T-cell (primary cell): ENCODE measurements at regions not wholly inside any gene's neighbourhood (a gene's known extent, or its start where the extent isn't known, plus 50 kb on each side); places are given as distances from the start of the nearest gene placed in this dataset.

Experiments used
- ATAC-seq, 4 experiments: fragments of 200-7000 bp in 3 of 4; fragments of 150-1000 bp in 1 of 4; cut with Tn5 transposase; replicated peaks in 1 of 4; 1 replicate in 3 of 4; 2 replicates in 1 of 4; pipeline ENCODE4 v1.10.0; 2021; ENCODE audit warnings: moderate library complexity in 3 of 4, mild to moderate bottlenecking in 2 of 4, moderate number of reproducible peaks in 1 of 4
- CTCF ChIA-PET, 2 donors: fragments of 300-600 bp; sonication (Branson Sonifier 250); formaldehyde crosslinking; loops; one replicate each; lab custom pipeline; 2022; ENCODE audit warnings: antibody characterized with exemption in 2 of 2; lab: Charles Lee
- POLR2A ChIA-PET, 2 donors: fragments of 300-600 bp; sonication (Branson Sonifier 250); formaldehyde crosslinking; loops; one replicate each; lab custom pipeline; 2022; ENCODE audit warnings: antibody characterized with exemption in 2 of 2; lab: Charles Lee
- DNase-seq, 35 experiments: peaks; one replicate each; pipeline versions ENCODE4 v3.0.0 to v3.0.0-alpha.2; 2013 to 2023
- H3K27ac ChIP-seq: one replicate; pipeline ENCODE4 v1.5.1; 2013; ENCODE audit warnings: low read length
- H3K27me3 ChIP-seq, 2 experiments: replicated peaks in 1 of 2; 1 replicate in 1 of 2; 2 replicates in 1 of 2; pipeline versions ENCODE4 v1.6.1 to v1.7.0; 2013; ENCODE audit warnings: low read length in 1 of 2, mixed read lengths in 1 of 2; ENCODE audit not compliant: control insufficient read depth in 2 of 2, insufficient read depth in 2 of 2; ENCODE audit errors: extremely low read depth in 1 of 2
- H3K36me3 ChIP-seq, 2 donors: 1 replicate in 1 of 2; 2 replicates in 1 of 2; pipeline versions ENCODE4 v1.6.1 to v1.7.0; 2013; ENCODE audit warnings: low read length in 1 of 2; ENCODE audit not compliant: control insufficient read depth in 2 of 2, insufficient read depth in 1 of 2; ENCODE audit errors: extremely low read depth in 1 of 2
- H3K4me1 ChIP-seq, 2 experiments: 1 replicate in 1 of 2; 2 replicates in 1 of 2; pipeline versions ENCODE4 v1.6.1 to v1.7.0; 2013; ENCODE audit warnings: low read length in 2 of 2, mixed read lengths in 1 of 2; ENCODE audit not compliant: insufficient read depth in 2 of 2, control insufficient read depth in 1 of 2; ENCODE audit errors: extremely low read depth in 1 of 2
- H3K4me3 ChIP-seq, 2 donors: 1 replicate in 1 of 2; 2 replicates in 1 of 2; pipeline versions ENCODE4 v1.5.1 to v1.7.0; 2013; ENCODE audit warnings: mild to moderate bottlenecking in 2 of 2, low read length in 1 of 2, moderate library complexity in 1 of 2; ENCODE audit not compliant: control insufficient read depth in 1 of 2; ENCODE audit errors: extremely low read depth in 1 of 2
- H3K9me3 ChIP-seq: 2 replicates; pipeline ENCODE4 v1.7.0; 2013
- H3K27ac Mint-ChIP-seq, 2 donors: one replicate each; pipeline ENCODE4 v1.8.0; 2020 to 2021; ENCODE audit warnings: mild to moderate bottlenecking in 2 of 2, mixed read lengths in 2 of 2
- H3K27me3 Mint-ChIP-seq, 2 donors: one replicate each; pipeline ENCODE4 v1.8.0; 2021 to 2022; ENCODE audit warnings: mixed read lengths in 2 of 2
- H3K36me3 Mint-ChIP-seq: one replicate; pipeline ENCODE4 v1.8.0; 2021; ENCODE audit warnings: mixed read lengths
- H3K4me1 Mint-ChIP-seq, 3 donors: one replicate each; pipeline ENCODE4 v1.8.0; 2020 to 2022; ENCODE audit warnings: mixed read lengths in 3 of 3, mild to moderate bottlenecking in 1 of 3
- H3K4me3 Mint-ChIP-seq, 3 donors: one replicate each; pipeline ENCODE4 v1.8.0; 2020 to 2022; ENCODE audit warnings: mild to moderate bottlenecking in 3 of 3, mixed read lengths in 3 of 3, moderate library complexity in 3 of 3
- H3K9me3 Mint-ChIP-seq, 3 donors: one replicate each; pipeline ENCODE4 v1.8.0; 2020 to 2022; ENCODE audit warnings: mixed read lengths in 3 of 3
- WGBS: methylation state at CpG from one replicate; pipeline ENCODE4 v1.1.5; 2013; ENCODE audit warnings: missing lambda C conversion rate; ENCODE audit not compliant: insufficient coverage; 5-methylcytosine and 5-hydroxymethylcytosine counted together

DNA sequence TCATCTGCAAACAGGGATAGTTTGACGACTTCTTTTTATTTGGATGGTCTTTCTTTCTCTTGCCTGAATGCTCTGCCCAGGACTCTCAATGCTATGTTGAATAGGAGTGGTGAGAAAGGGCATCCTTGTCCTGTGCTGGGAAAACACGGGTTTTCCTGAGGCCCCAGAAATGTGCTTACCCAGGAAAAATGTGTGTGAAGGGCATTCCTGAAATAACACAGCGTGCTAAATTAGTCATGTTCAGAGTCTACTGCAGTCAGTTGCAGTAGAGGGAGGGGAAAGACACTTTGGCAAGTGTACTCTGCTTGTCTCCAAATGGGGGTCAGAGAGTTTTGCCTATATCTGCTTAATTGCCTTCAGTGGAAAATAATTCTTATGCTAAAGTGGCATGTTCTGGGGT, 153.9 kb downstream of the CCNG2 start:
- H3K4me3 Mint-ChIP-seq: no peak overlapping the region
- no peak overlapping the region for H3K27ac Mint-ChIP-seq
- peaks cover 3% of the 10 kb centered on the region in 2 donors for H3K27me3 Mint-ChIP-seq
- ATAC-seq: no peak
- Histone ChIP-seq H3K27ac (no peak overlapping the region), H3K36me3 (no peaks in the 10 kb centered on the region), H3K9me3 (no peaks in the 10 kb centered on the region), H3K4me1 (no peaks in the 10 kb centered on the region), H3K27me3 (no peaks in the 10 kb centered on the region), H3K4me3 (no peak overlapping the region)
- no peak for DNase-seq
- no peaks in the 10 kb centered on the region for H3K4me1 Mint-ChIP-seq
- peaks cover 0 to 3% (median 3%) of the 10 kb centered on the region in 3 donors for H3K9me3 Mint-ChIP-seq
- CTCF ChIA-PET: interaction anchor here in 1 of 2 donors (0.6 kb wide), 1 partner anchor 602 kb away, joined by 4 read pairs; no protein-coding TSS in a partner anchor
- H3K36me3 Mint-ChIP-seq: no peaks in the 10 kb centered on the region
- POLR2A ChIA-PET: interaction anchor here in 1 of 2 donors (0.6 kb wide), 1 partner anchor 792 kb away, joined by 9 read pairs; no protein-coding TSS in a partner anchor
- 58% methylated on average over 3 of the region's 3 CpGs for WGBS

DNA sequence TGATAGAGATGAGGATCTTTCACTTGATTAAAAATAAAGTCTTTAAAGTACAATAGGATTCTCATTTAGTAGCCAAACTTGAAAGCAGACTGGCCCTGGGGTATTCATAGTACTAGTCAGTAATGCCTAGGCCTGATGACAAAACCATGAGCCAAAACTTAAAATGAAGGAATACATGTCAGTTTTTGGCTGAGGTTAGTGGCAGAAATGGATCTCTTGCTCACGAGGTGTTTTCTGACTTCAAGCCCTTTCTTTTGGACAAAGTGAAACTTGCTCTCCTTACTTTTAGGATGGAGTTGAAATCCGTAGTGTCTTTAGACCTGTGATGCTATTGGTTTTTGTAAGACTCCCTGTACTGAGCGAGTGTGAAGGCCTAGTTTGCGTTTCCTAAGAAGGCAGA, 157.7 kb downstream of the CCNG2 start:
- POLR2A ChIA-PET: no interaction called here
- H3K27ac Mint-ChIP-seq: no peak overlapping the region
- peaks cover 5 to 11% (median 7%) of the 10 kb centered on the region in 3 donors for H3K9me3 Mint-ChIP-seq
- no CpG with 5 or more reads among the region's 4 CpGs for WGBS
- H3K36me3 Mint-ChIP-seq: no peaks in the 10 kb centered on the region
- Histone ChIP-seq H3K4me3 (no peak overlapping the region), H3K4me1 (no peaks in the 10 kb centered on the region), H3K27me3 (peaks cover 0 to 4% of the 10 kb centered on the region in 2 experiments), H3K27ac (no peak overlapping the region), H3K36me3 (no peaks in the 10 kb centered on the region), H3K9me3 (no peaks in the 10 kb centered on the region)
- no peak for DNase-seq
- CTCF ChIA-PET: no interaction called here
- ATAC-seq: no peak
- no peak overlapping the region for H3K4me3 Mint-ChIP-seq
- peaks cover 2 to 13% of the 10 kb centered on the region in 2 donors for H3K27me3 Mint-ChIP-seq
- H3K4me1 Mint-ChIP-seq: no peaks in the 10 kb centered on the region

DNA sequence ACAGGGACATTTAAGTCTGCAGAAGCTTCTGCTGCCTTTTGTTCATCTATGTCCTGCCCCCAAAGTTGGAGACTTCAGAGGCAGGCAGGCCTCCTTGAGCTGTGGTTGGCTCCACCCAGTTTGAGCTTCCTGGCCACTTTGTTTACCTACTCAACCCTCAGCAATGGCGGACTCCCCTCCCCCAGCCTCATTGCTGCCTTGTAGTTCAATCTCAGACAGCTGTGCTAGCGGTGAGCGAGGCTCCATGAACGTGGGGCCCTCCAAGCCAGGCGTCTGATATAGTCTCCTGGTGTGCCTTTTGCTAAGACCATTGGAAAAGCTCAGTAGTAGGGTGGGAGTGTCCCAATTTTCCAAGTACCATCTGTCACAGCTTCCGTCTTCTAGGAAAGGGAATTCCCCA, 170.1 kb downstream of the CCNG2 start:
- H3K4me3 Mint-ChIP-seq: no peak overlapping the region
- H3K27me3 Mint-ChIP-seq: peaks cover 33 to 34% of the 10 kb centered on the region in 2 donors
- no peak overlapping the region for H3K27ac Mint-ChIP-seq
- peaks cover 0 to 13% (median 10%) of the 10 kb centered on the region in 3 donors for H3K9me3 Mint-ChIP-seq
- ATAC-seq (no peak), DNase-seq (no peak)
- Histone ChIP-seq H3K4me3 (no peak overlapping the region), H3K27me3 (peaks cover 0 to 13% of the 10 kb centered on the region in 2 experiments), H3K27ac (no peak overlapping the region), H3K4me1 (no peaks in the 10 kb centered on the region), H3K36me3 (no peaks in the 10 kb centered on the region), H3K9me3 (no peaks in the 10 kb centered on the region)
- CTCF ChIA-PET: no interaction called here
- WGBS: 100% methylated on average over 1 of the region's 6 CpGs
- no peaks in the 10 kb centered on the region for H3K4me1 Mint-ChIP-seq
- no peaks in the 10 kb centered on the region for H3K36me3 Mint-ChIP-seq
- POLR2A ChIA-PET: no interaction called here

- DNase-seq: no peak
- Histone ChIP-seq H3K27ac (no peak overlapping the region), H3K9me3 (peaks cover 4% of the 10 kb centered on the region), H3K27me3 (peaks cover 0 to 4% of the 10 kb centered on the region in 2 experiments), H3K4me1 (no peaks in the 10 kb centered on the region), H3K4me3 (no peak overlapping the region), H3K36me3 (no peaks in the 10 kb centered on the region)
- 43% methylated on average over 1 of the region's 2 CpGs for WGBS
- H3K27ac Mint-ChIP-seq: no peak overlapping the region
- H3K4me3 Mint-ChIP-seq: no peak overlapping the region
- ChIA-PET CTCF (no interaction called here), POLR2A (no interaction called here)
- H3K9me3 Mint-ChIP-seq: peaks cover 3 to 27% (median 26%) of the 10 kb centered on the region in 3 donors
- ATAC-seq: no peak
- H3K4me1 Mint-ChIP-seq: no peaks in the 10 kb centered on the region
- H3K36me3 Mint-ChIP-seq: no peaks in the 10 kb centered on the region
- H3K27me3 Mint-ChIP-seq: peaks cover 14 to 18% of the 10 kb centered on the region in 2 donors
Observed at GRCh38 chr4:77332696-77333270, 175.8 kb downstream of the CCNG2 start.

- no peak for DNase-seq
- Mint-ChIP-seq H3K36me3 (no peaks in the 10 kb centered on the region), H3K9me3 (peaks cover 13 to 20% (median 18%) of the 10 kb centered on the region in 3 donors), H3K4me1 (no peaks in the 10 kb centered on the region), H3K27me3 (peaks cover 4 to 19% of the 10 kb centered on the region in 2 donors), H3K4me3 (no peak overlapping the region), H3K27ac (no peak overlapping the region)
- no peaks in the 10 kb centered on the region for H3K36me3 ChIP-seq
- POLR2A ChIA-PET: no interaction called here
- no peak overlapping the region for H3K27ac ChIP-seq
- no peaks in the 10 kb centered on the region for H3K4me1 ChIP-seq
- H3K27me3 ChIP-seq: no peaks in the 10 kb centered on the region
- H3K9me3 ChIP-seq: peaks cover 4% of the 10 kb centered on the region
- H3K4me3 ChIP-seq: no peak overlapping the region
- CTCF ChIA-PET: no interaction called here
- ATAC-seq: no peak
- WGBS: 85% methylated on average over 3 of the region's 3 CpGs
Observed at GRCh38 chr4:77336411-77337142, 179.6 kb downstream of the CCNG2 start.

- WGBS: 100% methylated on average over 1 of the region's 2 CpGs
- no peaks in the 10 kb centered on the region for H3K9me3 ChIP-seq
- no peak overlapping the region for H3K27ac Mint-ChIP-seq
- H3K4me1 ChIP-seq: no peaks in the 10 kb centered on the region
- ChIA-PET POLR2A (no interaction called here), CTCF (no interaction called here)
- H3K9me3 Mint-ChIP-seq: peaks cover 10 to 16% (median 15%) of the 10 kb centered on the region in 3 donors
- no peak overlapping the region for H3K4me3 Mint-ChIP-seq
- H3K4me3 ChIP-seq: no peak overlapping the region
- H3K27me3 Mint-ChIP-seq: peaks cover 18 to 39% of the 10 kb centered on the region in 2 donors
- H3K27ac ChIP-seq: no peak overlapping the region
- no peak for DNase-seq
- H3K36me3 ChIP-seq: no peaks in the 10 kb centered on the region
- no peak for ATAC-seq
- H3K36me3 Mint-ChIP-seq: no peaks in the 10 kb centered on the region
- H3K27me3 ChIP-seq: no peaks in the 10 kb centered on the region
- H3K4me1 Mint-ChIP-seq: no peaks in the 10 kb centered on the region
Observed at GRCh38 chr4:77342170-77342810, 185.3 kb downstream of the CCNG2 start.
